ENCODE measurements at regions not wholly inside any gene's neighbourhood (a gene's known extent, or its start where the extent isn't known, plus 50 kb on each side); places are given as distances from the start of the nearest gene placed in this dataset.

- Histone ChIP-seq H3K4me1 (no peaks in the 10 kb centered on the region), H3K27ac (no peak overlapping the region), H3K4me3 (no peak overlapping the region), H3K27me3 (no peaks in the 10 kb centered on the region), H3K36me3 (no peaks in the 10 kb centered on the region), H3K9me3 (peaks cover 0 to 6% of the 10 kb centered on the region in 2 donors)
- TF ChIP-seq CTCF (IDR thresholded peaks at IDR 0.05): no peak
- no peak for DNase-seq (ENCODE audit: low spot score)
These were observed 63.7 kb upstream of the SLC22A23 start for GRCh38 chr6:3520281-3521230.

GRCh38 chr6:3518356-3519190 lies 61.7 kb upstream of the SLC22A23 start:
- no peak overlapping the region for H3K27ac ChIP-seq
- no peak for TF ChIP-seq CTCF (IDR thresholded peaks at IDR 0.05)
- peaks cover 0 to 6% of the 10 kb centered on the region in 2 donors for H3K9me3 ChIP-seq
- no peaks in the 10 kb centered on the region for H3K36me3 ChIP-seq
- no peaks in the 10 kb centered on the region for H3K27me3 ChIP-seq
- no peak for DNase-seq (ENCODE audit: low spot score)
- no peaks in the 10 kb centered on the region for H3K4me1 ChIP-seq
- H3K4me3 ChIP-seq: no peak overlapping the region

GRCh38 chr6:3517350-3517749 lies 60.5 kb upstream of the SLC22A23 start:
- Histone ChIP-seq H3K36me3 (no peaks in the 10 kb centered on the region), H3K9me3 (peaks cover 0 to 6% of the 10 kb centered on the region in 2 donors), H3K4me3 (no peak overlapping the region), H3K27ac (no peak overlapping the region), H3K4me1 (no peaks in the 10 kb centered on the region), H3K27me3 (no peaks in the 10 kb centered on the region)
- DNase-seq (ENCODE audit: low spot score): no peak
- TF ChIP-seq CTCF (IDR thresholded peaks at IDR 0.05): no peak

GRCh38 chr6:3516092-3516491 lies 59.2 kb upstream of the SLC22A23 start:
- Histone ChIP-seq H3K9me3 (peaks cover 0 to 6% of the 10 kb centered on the region in 2 donors), H3K4me1 (no peaks in the 10 kb centered on the region), H3K27me3 (no peaks in the 10 kb centered on the region), H3K4me3 (no peak overlapping the region), H3K27ac (no peak overlapping the region), H3K36me3 (no peaks in the 10 kb centered on the region)
- TF ChIP-seq CTCF (IDR thresholded peaks at IDR 0.05): no peak
- DNase-seq (ENCODE audit: low spot score): no peak

GRCh38 chr6:3515669-3516068 lies 58.8 kb upstream of the SLC22A23 start:
- TF ChIP-seq CTCF (IDR thresholded peaks at IDR 0.05): no peak
- Histone ChIP-seq H3K36me3 (no peaks in the 10 kb centered on the region), H3K9me3 (peaks cover 0 to 6% of the 10 kb centered on the region in 2 donors), H3K4me3 (no peak overlapping the region), H3K4me1 (no peaks in the 10 kb centered on the region), H3K27ac (no peak overlapping the region), H3K27me3 (no peaks in the 10 kb centered on the region)
- no peak for DNase-seq (ENCODE audit: low spot score)

Measured in right atrium auricular region (tissue), 2 donors.